ENCODE measurements at regions not wholly inside any gene's neighbourhood (a gene's known extent, or its start where the extent isn't known, plus 50 kb on each side); places are given as distances from the start of the nearest gene placed in this dataset.

DNA sequence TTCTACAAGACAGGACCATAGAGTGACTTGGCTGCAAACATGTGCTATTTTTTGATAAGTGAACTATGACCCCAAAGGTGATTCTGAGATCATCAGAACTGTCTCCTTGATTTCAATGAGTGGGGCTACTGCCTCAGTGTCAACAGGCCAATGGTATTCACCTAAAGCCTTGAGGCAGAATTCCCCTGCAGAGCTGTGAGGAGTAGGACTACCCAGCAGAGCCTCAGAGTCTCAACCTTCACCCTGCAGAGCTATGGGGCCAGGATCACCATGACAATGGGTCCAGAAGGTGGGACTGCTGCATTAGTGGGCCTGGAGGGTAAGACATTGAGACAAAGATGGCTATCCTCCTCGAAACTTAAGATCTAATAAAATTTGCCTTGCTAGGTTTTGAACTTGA lies 1668.2 kb upstream of the SLC39A10 start:
- Histone ChIP-seq H3K27ac (ENCODE audit: extremely low read length, insufficient read depth, low read length) (no peak overlapping the region), H3K9ac (ENCODE audit: insufficient read depth, low read depth, low read length) (no peak overlapping the region), H3K4me1 (ENCODE audit: insufficient read depth, low read length) (no peaks in the 10 kb centered on the region), H3K4me2 (ENCODE audit: low read depth, low read length) (no peak overlapping the region), H3K36me3 (replicated peaks in 1 of 2; ENCODE audit: control insufficient read depth in 1 of 2, insufficient read depth in 2 of 2, low read length in 2 of 2) (no peaks in the 10 kb centered on the region), H4K20me1 (ENCODE audit: insufficient read depth, low read length) (no peaks in the 10 kb centered on the region), H2AFZ (ENCODE audit: low read length) (no peak overlapping the region), H3K9me3 (ENCODE audit: low read length) (no peaks in the 10 kb centered on the region), H3K4me3 (replicated peaks in 1 of 3; ENCODE audit: insufficient read depth in 1 of 3, low read depth in 2 of 3, low read length in 3 of 3) (no peak overlapping the region), H3K79me2 (ENCODE audit: insufficient read depth, low read length) (no peaks in the 10 kb centered on the region), H3K27me3 (ENCODE audit: control insufficient read depth in 1 of 2, insufficient read depth in 2 of 2, low read length in 2 of 2) (no peaks in the 10 kb centered on the region)
- WGBS (ENCODE audit: low lambda C conversion rate), result 0% methylated on average over 1 of the region's 1 CpG
- POLR2A ChIA-PET, result no interaction called here
- intact Hi-C loops (cut with micrococcal nuclease; ENCODE audit: unreplicated experiment) (no loop called here), in situ Hi-C loops (cut with HindIII; ENCODE audit: extremely low pct_ligation_motif_present, low pct_unique_long_range_greater_than_20kb) (no loop called here)
- ATAC-seq (no peak), DNase-seq (ENCODE audit: low spot score) (no peak), FAIRE-seq (no peak)
- BruUV-seq (replicated peaks), result no TSS peak
- TF ChIP-seq TCF12 (IDR thresholded peaks at IDR 0.05) (no peak), TCF12 (CRISPR knock-in tag; IDR thresholded peaks at IDR 0.05) (no peak), ZSCAN25 (CRISPR knock-in tag; IDR thresholded peaks at IDR 0.05) (no peak), FOXJ3 (CRISPR knock-in tag; IDR thresholded peaks at IDR 0.05; ENCODE audit: borderline replicate concordance) (no peak), ZNF44 (CRISPR knock-in tag; IDR thresholded peaks at IDR 0.05) (no peak), ZNF576 (CRISPR knock-in tag; IDR thresholded peaks at IDR 0.05) (no peak), MAFF (IDR thresholded peaks at IDR 0.05; ENCODE audit: low read depth, low read length) (no peak), FOXK1 (CRISPR knock-in tag; IDR thresholded peaks at IDR 0.05; ENCODE audit: borderline replicate concordance, low read depth) (no peak)
- TF ChIP-seq, protein P1, sequence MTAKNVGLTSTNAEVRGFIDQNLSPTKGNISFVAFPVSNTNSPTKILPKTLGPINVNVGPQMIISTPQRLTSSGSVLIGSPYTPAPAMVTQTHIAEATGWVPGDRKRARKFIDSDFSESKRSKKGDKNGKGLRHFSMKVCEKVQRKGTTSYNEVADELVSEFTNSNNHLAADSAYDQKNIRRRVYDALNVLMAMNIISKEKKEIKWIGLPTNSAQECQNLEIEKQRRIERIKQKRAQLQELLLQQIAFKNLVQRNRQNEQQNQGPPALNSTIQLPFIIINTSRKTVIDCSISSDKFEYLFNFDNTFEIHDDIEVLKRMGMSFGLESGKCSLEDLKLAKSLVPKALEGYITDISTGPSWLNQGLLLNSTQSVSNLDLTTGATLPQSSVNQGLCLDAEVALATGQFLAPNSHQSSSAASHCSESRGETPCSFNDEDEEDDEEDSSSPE (CRISPR knock-in tag; IDR thresholded peaks at IDR 0.05), result no peak
- TF ChIP-seq, protein P2, sequence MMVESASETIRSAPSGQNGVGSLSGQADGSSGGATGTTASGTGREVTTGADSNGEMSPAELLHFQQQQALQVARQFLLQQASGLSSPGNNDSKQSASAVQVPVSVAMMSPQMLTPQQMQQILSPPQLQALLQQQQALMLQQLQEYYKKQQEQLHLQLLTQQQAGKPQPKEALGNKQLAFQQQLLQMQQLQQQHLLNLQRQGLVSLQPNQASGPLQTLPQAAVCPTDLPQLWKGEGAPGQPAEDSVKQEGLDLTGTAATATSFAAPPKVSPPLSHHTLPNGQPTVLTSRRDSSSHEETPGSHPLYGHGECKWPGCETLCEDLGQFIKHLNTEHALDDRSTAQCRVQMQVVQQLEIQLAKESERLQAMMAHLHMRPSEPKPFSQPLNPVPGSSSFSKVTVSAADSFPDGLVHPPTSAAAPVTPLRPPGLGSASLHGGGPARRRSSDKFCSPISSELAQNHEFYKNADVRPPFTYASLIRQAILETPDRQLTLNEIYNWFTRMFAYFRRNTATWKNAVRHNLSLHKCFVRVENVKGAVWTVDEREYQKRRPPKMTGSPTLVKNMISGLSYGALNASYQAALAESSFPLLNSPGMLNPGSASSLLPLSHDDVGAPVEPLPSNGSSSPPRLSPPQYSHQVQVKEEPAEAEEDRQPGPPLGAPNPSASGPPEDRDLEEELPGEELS (CRISPR knock-in tag; IDR thresholded peaks at IDR 0.05), result no peak
- CTCF ChIA-PET (ENCODE audit: low intra/inter-chr PET ratio, low total read pairs), result no interaction called here
